ENCODE measurements at regions not wholly inside any gene's neighbourhood (a gene's known extent, or its start where the extent isn't known, plus 50 kb on each side); places are given as distances from the start of the nearest gene placed in this dataset.
A peak's percentile ranks its signal among the peaks of the same experiment; 100 is the strongest.

GRCh38 chr11:92775003-92775676 lies 194.3 kb upstream of the MTNR1B start:
- no peak for DNase-seq
- no peak for TF ChIP-seq CTCF (IDR thresholded peaks at IDR 0.05; ENCODE audit: low read depth, low read length, missing control alignments)
- in situ Hi-C loops (cut with HindIII; ENCODE audit: low pct_ligation_motif_present, low sequenced_read_pairs): no loop called here
- no peaks in the 10 kb centered on the region for H3K27me3 ChIP-seq (replicated peaks)
- no peak overlapping the region for H3K27ac ChIP-seq
- no peak overlapping the region for H3K4me3 ChIP-seq (ENCODE audit: low read depth, low read length)
- no peaks in the 10 kb centered on the region for H3K36me3 ChIP-seq (replicated peaks)

- in situ Hi-C loops (cut with HindIII; ENCODE audit: low pct_ligation_motif_present, low sequenced_read_pairs): no loop called here
- no peak for DNase-seq
- no peak overlapping the region for H3K4me3 ChIP-seq (ENCODE audit: low read depth, low read length)
Measured at GRCh38 chr11:92776676-92777075, 192.8 kb upstream of the MTNR1B start.

GRCh38 chr11:92779746-92780145 lies 189.7 kb upstream of the MTNR1B start:
- no peak for DNase-seq
- no peak for TF ChIP-seq CTCF (IDR thresholded peaks at IDR 0.05; ENCODE audit: low read depth, low read length, missing control alignments)
- in situ Hi-C loops (cut with HindIII; ENCODE audit: low pct_ligation_motif_present, low sequenced_read_pairs): no loop called here
- H3K36me3 ChIP-seq (replicated peaks): no peaks in the 10 kb centered on the region
- H3K27ac ChIP-seq: no peak overlapping the region
- no peaks in the 10 kb centered on the region for H3K27me3 ChIP-seq (replicated peaks)
- no peak overlapping the region for H3K4me3 ChIP-seq (ENCODE audit: low read depth, low read length)

More at GRCh38 chr11:92776676-92777075, 192.8 kb upstream of the MTNR1B start:
- no peaks in the 10 kb centered on the region for H3K36me3 ChIP-seq (replicated peaks)
- TF ChIP-seq CTCF (IDR thresholded peaks at IDR 0.05; ENCODE audit: low read depth, low read length, missing control alignments): no peak
- H3K27ac ChIP-seq: no peak overlapping the region
- no peaks in the 10 kb centered on the region for H3K27me3 ChIP-seq (replicated peaks)

GRCh38 chr11:92781151-92781550 lies 188.3 kb upstream of the MTNR1B start:
- Histone ChIP-seq H3K27me3 (replicated peaks) (no peaks in the 10 kb centered on the region), H3K4me3 (ENCODE audit: low read depth, low read length) (no peak overlapping the region), H3K36me3 (replicated peaks) (no peaks in the 10 kb centered on the region), H3K27ac (no peak overlapping the region)
- in situ Hi-C loops (cut with HindIII; ENCODE audit: low pct_ligation_motif_present, low sequenced_read_pairs): no loop called here
- no peak for TF ChIP-seq CTCF (IDR thresholded peaks at IDR 0.05; ENCODE audit: low read depth, low read length, missing control alignments)
- DNase-seq: no peak

GRCh38 chr11:92782806-92783205 lies 186.6 kb upstream of the MTNR1B start:
- H3K27me3 ChIP-seq (replicated peaks): no peaks in the 10 kb centered on the region
- peak; percentile 27 for DNase-seq
- no peak overlapping the region for H3K4me3 ChIP-seq (ENCODE audit: low read depth, low read length)
- in situ Hi-C loops (cut with HindIII; ENCODE audit: low pct_ligation_motif_present, low sequenced_read_pairs): no loop called here
- TF ChIP-seq CTCF (IDR thresholded peaks at IDR 0.05; ENCODE audit: low read depth, low read length, missing control alignments): no peak
- H3K27ac ChIP-seq: no peak overlapping the region
- no peaks in the 10 kb centered on the region for H3K36me3 ChIP-seq (replicated peaks)

GRCh38 chr11:92784331-92784730 lies 185.1 kb upstream of the MTNR1B start:
- no peaks in the 10 kb centered on the region for H3K36me3 ChIP-seq (replicated peaks)
- TF ChIP-seq CTCF (IDR thresholded peaks at IDR 0.05; ENCODE audit: low read depth, low read length, missing control alignments): no peak
- in situ Hi-C loops (cut with HindIII; ENCODE audit: low pct_ligation_motif_present, low sequenced_read_pairs): no loop called here
- no peak overlapping the region for H3K27ac ChIP-seq
- H3K4me3 ChIP-seq (ENCODE audit: low read depth, low read length): no peak overlapping the region
- no peak for DNase-seq
- H3K27me3 ChIP-seq (replicated peaks): no peaks in the 10 kb centered on the region

Measured in brain microvascular endothelial cell (primary cell).